GM18909 (cell line): ENCODE measurements at regions not wholly inside any gene's neighbourhood (a gene's known extent, or its start where the extent isn't known, plus 50 kb on each side); places are given as distances from the start of the nearest gene placed in this dataset.
"Not testable (repeated sequence)": the region's sequence is repeated elsewhere in the genome, so short reads cannot be mapped to it uniquely, and the experiment has no call there.

ENCODE experiments used
- ATAC-seq: cut with Tn5 transposase; IDR thresholded peaks from one replicate; pipeline ENCODE4 v1.9.1; 2021; ENCODE audit warnings: mild to moderate bottlenecking; ENCODE audit not compliant: unreplicated experiment, poor library complexity

- ATAC-seq, result no peak
Observed at GRCh38 chr14:45998554-45998953, 653.0 kb downstream of the RPL10L start.

DNA sequence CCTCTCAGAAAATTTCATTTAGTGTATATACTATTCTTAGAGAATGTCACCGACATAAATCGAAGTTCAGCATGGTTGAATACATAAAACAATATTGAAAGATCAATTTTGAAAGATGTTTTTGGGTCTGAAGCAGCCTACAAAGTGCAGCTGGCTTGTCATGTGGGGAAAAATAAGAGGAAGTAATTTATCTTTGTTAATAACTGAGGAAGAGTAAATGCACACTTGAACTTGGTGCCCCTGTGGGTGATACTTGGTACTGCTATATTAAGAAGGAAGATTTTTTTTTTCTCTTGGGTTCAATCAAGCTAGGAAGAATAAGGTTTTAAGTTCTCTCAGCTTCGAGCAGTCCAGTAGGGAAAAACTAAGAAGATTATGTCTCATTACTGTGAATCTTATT, 661.3 kb downstream of the RPL10L start:
- no peak for ATAC-seq

DNA sequence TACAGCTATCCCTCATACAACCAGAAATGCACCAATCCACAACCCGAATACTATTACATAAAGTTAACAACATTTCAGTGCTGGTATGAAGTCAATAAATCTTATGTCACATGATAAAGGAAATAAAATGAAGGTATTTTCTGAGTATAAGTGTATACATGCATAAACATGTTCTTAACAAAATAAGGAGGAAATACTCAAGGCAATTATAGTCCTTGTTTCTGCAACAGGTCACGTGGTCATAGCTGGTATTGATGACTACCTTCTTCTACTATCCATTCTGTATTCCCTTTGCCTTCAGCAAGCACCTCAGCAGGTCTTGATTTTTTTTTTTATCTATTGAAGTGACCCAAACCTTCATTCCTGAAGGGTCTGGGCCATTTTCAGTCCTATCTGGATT, 675.6 kb downstream of the RPL10L start:
- no peak for ATAC-seq

DNA sequence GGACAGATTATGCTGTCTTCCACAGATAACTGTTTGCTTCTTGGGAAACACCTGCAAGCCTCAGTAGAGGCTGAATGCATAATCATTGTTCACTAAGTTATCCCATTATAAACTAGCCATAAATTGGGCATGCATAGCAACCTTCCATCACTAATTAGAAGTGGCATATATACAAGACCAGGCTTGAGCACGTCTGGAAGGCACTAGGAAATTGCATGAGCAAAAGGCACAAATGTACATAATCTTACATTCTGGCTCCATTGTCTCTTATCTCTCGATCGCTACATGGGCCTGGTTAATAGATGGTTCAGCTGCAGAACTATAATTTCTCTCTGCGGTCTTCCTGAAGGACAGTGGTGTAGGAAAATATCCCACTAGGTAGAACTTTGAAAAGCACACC, 679.2 kb downstream of the RPL10L start:
- ATAC-seq, result no peak

DNA sequence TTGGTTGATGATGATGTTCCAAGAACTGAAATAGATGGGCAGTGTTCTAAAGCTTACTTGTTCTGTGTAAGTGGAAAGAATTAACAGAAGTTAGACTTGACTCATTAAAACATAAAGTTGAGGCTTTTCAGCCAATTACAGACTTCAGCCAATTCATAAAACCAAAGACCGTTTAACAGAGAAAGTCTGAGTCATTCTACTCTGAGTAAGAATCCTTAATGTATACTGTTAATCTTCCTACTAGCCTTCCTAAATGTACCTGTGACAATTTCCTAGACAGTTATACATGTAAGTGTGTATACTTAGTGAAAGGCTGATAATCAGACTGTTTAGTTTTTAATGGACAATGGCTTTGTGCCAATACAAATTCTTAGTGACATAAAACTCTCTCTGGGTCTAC, 681.0 kb downstream of the RPL10L start:
- ATAC-seq, result no peak

- ATAC-seq, result no peak
Observed at GRCh38 chr14:45968037-45968436, 683.5 kb downstream of the RPL10L start.

DNA sequence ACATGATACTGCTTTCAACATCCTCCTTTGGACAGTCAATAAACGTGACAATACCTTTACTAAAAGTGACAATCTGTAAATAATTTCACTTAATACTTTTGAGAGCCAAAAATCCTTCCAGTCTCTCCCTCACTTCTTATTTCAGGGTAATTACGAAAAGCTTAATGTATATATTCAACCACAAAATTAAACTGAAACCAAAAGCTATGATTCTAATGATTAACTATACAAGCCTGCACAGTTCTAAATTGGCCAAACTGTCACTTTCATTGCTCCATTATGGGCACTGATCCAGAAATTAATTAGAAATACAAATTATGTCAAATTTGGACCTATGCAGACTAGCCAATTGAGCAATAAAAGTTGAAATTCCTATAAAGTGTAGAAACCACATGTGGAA, 696.5 kb upstream of the MIS18BP1 start:
- no peak for ATAC-seq

DNA sequence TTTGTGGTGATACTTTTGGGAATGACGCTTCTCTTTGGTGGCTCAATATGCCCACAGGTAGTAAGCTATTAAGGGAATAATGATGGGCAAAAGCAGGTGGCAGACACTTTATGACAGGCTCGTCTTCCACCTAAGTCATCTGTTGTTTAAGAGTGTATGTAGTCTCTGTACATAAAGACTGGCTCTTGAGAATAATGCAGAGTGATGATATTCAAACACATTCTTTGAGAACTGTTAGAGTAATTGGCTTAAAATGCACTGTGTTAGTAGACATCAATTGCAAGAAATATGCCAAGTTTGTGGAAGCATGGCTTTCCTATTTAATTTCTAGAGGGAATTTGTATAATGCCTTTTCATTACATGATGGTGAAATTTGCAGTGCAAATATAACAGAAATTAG, 694.8 kb upstream of the MIS18BP1 start:
- ATAC-seq, result no peak

- no peak for ATAC-seq
Observed at GRCh38 chr14:45946251-45946650, 693.2 kb upstream of the MIS18BP1 start.

DNA sequence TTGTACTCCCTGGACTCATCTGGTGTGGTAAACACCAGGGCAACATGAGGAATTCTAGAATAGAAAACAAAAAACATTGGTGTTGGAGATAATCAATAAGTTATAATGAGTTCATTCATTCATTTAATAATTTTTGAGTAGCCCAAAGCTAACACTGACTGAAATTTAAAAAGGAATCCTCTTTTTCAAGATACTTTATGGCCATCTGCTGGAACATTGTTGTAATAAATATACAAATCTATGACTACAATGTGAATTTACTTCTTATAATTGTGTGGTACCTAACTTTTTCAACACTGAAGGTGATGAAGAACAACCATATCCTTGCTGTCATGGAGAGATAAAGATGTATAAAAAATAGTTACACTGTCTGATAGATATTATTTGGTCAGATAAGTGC, 687.3 kb upstream of the MIS18BP1 start:
- no peak for ATAC-seq

- no peak for ATAC-seq
Observed at GRCh38 chr14:45939572-45939971, 686.6 kb upstream of the MIS18BP1 start.

DNA sequence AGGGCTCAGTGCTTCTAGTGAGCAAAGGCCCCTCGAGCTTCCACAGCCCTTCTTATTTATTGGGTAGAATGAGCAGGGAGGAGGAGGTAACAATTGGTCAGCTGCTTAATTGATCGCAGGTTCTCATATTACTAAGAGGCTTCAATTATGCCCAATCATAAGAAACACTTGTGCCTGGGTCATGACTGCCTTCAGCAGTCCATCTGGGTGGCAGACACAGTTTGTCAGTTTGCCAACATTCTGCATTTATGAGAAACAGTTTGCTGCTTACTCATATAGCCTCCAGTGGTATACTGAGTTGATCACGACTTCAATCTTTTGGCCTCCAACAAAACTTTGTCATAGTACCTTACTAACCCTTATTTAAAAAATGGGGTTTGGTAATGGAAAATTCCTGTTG, 667.0 kb upstream of the MIS18BP1 start:
- ATAC-seq, result not testable (repeated sequence)

DNA sequence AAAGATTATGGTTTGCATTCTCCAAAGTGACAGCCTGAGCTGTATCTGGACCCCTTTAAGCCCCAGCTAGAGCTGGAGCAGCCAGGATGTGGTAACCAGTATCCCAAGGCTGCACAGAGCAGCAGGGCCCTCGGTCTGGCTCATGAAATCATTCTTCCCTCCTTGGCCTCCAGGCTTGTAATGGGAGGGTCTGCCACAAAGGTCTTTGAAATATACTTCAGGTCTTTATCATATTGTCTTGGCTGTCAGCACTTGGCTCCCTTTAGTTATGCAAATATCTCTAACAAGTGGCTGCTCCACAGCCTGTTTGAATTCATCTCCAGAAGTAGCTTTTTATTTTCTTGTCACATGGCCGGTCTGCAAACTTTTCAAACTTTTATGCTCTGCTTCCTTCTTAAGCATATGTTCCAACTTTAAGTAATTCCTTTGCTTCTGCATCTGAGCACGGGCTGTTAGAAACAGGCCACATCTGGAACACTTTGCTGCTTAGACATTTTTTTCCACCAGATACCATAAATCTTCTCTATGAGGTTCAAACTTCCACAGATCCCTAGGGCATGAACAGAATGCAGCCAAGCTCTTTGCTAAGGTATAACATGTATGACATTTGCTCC, 663.4 kb upstream of the MIS18BP1 start:
- no peak for ATAC-seq

DNA sequence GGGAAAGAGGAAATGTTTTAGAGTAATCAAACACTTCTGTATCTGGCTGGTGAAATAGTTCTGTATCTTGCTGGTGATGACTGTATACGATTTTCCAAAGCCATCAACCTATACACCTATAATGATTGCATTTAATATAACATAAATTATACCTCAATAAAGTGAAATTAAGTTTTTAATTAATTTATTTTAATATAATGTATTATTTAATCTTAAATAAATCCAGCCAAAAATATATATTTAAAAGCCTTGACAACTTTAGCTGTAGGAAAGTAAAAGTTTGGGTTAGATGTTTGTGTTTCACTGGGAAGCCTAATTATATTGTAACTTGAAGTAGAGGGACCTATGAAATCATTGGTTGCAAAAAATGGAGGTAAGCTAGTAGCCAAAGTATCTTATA, 654.8 kb upstream of the MIS18BP1 start:
- ATAC-seq, result no peak

DNA sequence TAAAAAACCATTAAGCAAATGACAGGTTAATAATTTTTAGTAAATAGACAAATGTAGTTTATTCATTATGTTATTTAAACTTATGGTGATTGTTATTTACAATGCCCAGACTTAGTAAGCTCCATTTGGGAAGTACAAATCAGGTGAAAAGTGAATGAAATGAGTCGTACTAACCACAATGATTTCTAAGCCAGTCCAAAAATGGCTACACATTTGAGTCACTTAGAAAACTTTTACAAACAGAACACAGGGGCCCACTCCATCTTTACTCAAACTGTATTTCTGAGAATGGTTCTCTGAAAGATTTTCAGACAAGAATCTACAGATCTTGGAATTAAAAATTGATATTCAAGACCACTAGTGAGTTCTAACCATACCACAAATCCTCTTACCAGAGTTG, 653.3 kb upstream of the MIS18BP1 start:
- peak; percentile 76 for ATAC-seq

- ATAC-seq, result no peak
Observed at GRCh38 chr14:45905672-45906071, 652.7 kb upstream of the MIS18BP1 start.

GRCh38 chr14:45904314-45904713, 651.3 kb upstream of the MIS18BP1 start:
- ATAC-seq, result no peak

- no peak for ATAC-seq
Observed at GRCh38 chr14:45902241-45902640, 649.2 kb upstream of the MIS18BP1 start.

DNA sequence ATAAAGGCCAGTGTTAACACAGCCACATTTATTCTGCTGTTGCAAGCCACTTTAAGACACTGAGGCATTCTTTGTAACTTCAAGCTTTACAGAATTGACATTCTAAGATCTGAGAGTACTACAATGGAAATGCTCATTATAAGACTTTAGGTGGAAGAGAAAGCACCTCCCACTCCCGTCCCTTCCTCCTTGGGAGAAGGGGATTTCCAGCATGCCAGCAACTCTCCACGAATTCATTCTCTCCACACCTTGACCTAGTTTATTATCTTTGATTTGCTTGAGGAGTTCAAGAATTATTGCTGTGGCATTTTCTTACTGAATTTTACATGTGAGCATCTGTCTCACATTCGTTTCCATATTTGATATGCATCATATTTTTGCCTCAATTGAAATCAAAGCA, 644.4 kb upstream of the MIS18BP1 start:
- no peak for ATAC-seq

- ATAC-seq, result no peak
Observed at GRCh38 chr14:45893127-45893526, 640.1 kb upstream of the MIS18BP1 start.

DNA sequence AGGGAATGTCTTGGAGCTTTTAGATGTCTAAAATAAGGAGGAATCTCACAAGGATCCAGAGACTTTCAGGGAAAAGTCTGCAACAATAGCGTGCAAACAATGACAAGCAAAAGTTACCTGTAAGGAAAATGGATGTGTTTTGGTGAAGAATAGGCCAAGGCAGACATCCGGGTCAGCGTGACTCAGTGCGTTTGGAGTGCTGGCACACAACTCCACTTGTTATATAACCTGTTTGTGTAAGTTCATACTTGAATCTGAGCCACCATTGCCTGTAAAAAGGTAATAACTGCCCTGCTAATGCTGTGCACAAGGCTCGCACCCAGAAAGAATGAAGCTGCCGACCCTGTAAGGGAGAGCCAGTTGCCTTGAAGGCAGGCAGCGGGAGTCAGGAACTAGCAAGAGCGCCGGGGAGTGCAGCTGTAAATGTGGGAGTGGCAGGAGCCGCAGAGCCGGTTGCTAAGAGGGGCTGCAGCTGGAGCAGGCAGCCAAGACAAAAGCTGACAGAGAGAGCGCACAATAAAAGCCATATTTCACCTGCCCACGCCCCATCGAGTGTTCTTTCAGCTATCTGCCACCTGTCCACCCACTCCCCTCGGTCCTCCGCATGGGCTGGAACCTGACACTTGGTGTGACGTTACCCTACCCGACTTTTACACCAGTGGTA, 638.5 kb upstream of the MIS18BP1 start:
- ATAC-seq, result no peak

GRCh38 chr14:45888766-45889285, 635.8 kb upstream of the MIS18BP1 start:
- ATAC-seq, result not testable (repeated sequence)
